ENCODE measurements at regions not wholly inside any gene's neighbourhood (a gene's known extent, or its start where the extent isn't known, plus 50 kb on each side); places are given as distances from the start of the nearest gene placed in this dataset.

DNA sequence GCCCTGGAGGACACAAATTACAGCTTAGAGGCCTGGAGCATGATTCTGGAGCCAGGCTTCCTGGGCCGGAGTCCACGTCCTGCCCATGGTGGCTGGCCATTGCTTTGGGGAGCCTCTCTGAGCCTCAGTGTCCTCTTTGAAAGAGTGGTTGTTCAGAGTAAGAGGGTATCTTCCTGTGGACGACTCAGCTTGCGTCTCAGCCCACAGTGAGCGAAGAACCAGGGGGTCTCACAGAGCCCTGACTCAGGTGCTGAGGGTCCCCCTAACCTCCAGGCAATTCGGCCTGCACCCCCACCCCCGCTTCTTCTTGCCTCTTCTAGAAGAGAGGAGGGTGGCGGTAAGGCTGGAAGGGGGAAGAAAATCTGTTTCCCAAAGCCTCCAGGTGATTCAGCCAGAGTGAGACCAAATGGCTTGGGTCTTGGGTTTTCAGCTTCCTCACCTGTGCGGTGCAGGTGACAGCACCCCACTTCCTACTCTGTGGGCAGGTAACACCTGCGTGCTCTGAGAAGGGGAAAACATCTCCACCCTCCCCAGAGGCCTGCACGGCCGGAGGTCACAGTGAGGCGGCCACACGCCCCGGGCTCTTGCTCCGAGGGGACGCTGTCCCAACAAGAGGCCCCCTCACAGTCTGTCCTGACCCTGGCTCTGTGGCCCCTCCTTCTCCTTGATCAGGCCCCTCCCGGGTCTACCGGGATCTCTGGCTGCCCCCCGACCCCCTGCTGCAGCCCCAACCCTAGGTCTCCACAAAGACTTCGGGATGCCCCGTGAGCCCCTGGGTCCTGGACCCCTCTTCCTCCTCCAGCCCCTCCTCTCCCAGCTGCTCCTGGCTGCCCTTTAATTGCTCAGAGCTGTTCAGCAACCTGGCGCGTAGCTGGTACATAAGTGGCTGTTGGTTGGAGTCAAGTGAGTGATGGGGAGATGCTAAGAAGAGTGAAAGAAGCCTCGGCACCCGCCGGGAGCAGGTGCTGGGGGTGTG lies 119.2 kb downstream of the METRNL start:
- no CpG with 5 or more reads among the region's 27 CpGs for WGBS (ENCODE audit: extremely low coverage, insufficient coverage, insufficient read length)
- Histone ChIP-seq H3K4ac (ENCODE audit: low read depth, low read length) (no peak overlapping the region), H3K27me3 (ENCODE audit: insufficient read depth, low read length) (no peaks in the 10 kb centered on the region), H2AFZ (ENCODE audit: insufficient read depth, low read length, poor library complexity) (no peak overlapping the region), H4K12ac (ENCODE audit: low read depth, low read length) (no peak overlapping the region), H3K9me3 (ENCODE audit: insufficient read depth, low read depth, low read length) (peaks cover 76% of the 10 kb centered on the region), H2AK5ac (ENCODE audit: low read length) (no peak overlapping the region), H2BK12ac (ENCODE audit: low read length) (no peak overlapping the region), H3K4me2 (ENCODE audit: low read length) (no peak overlapping the region), H3K4me1 (ENCODE audit: control insufficient read depth in 1 of 2, insufficient read depth in 2 of 2, low read length in 2 of 2) (no peaks in the 10 kb centered on the region), H3K4me3 (ENCODE audit: low read depth, low read length) (no peak overlapping the region), H2BK120ac (ENCODE audit: insufficient read depth, low read length, poor library complexity) (no peak overlapping the region), H3K9ac (ENCODE audit: low read length) (no peak overlapping the region), H2BK5ac (ENCODE audit: low read depth, low read length, poor library complexity) (no peak overlapping the region), H3K18ac (ENCODE audit: low read length) (no peak overlapping the region), H4K91ac (ENCODE audit: low read depth, low read length) (no peak overlapping the region), H4K8ac (ENCODE audit: low read depth, low read length) (no peak overlapping the region), H3K14ac (ENCODE audit: low read length) (no peak overlapping the region), H3K36me3 (ENCODE audit: control insufficient read depth in 1 of 2, insufficient read depth in 2 of 2, low read length in 2 of 2) (no peaks in the 10 kb centered on the region), H3K23ac (ENCODE audit: low read length) (no peak overlapping the region), H3K79me1 (ENCODE audit: low read length) (no peaks in the 10 kb centered on the region), H3K27ac (ENCODE audit: low read depth, low read length) (no peak overlapping the region), H3K79me2 (ENCODE audit: control insufficient read depth, insufficient read depth, low read length, poor library complexity) (no peaks in the 10 kb centered on the region)
- DNase-seq = no peak

DNA sequence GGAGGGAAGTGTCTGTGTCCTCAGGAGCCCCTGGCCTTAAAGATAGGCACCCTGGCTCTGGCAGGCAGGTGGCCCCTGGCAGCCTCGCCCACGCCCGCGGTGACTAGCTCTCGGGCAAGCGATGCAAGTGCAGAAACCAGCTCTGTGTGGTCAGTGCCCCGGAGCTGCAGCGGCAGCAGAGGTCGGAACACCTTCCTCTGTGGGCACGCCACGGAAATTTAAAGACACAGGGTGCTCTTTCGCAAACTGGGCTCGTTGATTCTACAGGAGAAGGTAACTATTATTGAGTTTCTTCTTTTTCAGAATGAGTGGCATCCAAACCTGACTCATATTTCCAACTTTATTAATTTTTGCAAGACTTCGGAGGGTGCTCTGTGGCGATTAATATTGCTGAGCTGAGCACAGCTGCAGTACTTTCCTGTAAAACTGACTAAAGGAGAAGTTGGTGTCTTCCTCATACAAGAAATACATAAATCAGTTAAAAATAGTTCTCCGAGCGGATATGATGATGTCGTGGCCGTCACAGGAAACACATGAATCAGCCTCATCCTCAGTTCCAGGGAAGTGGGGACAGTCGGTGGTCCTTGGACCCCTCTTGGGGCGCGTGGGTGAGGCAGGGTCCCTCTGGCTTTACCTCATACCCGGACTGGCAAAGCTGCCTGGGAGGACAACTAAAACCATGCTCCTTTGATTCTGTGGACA lies 120.2 kb downstream of the METRNL start:
- Histone ChIP-seq H2BK5ac (ENCODE audit: low read depth, low read length, poor library complexity) (no peak overlapping the region), H3K18ac (ENCODE audit: low read length) (no peak overlapping the region), H3K4me2 (ENCODE audit: low read length) (no peak overlapping the region), H2AK5ac (ENCODE audit: low read length) (no peak overlapping the region), H2AFZ (ENCODE audit: insufficient read depth, low read length, poor library complexity) (no peak overlapping the region), H3K4me1 (ENCODE audit: control insufficient read depth in 1 of 2, insufficient read depth in 2 of 2, low read length in 2 of 2) (no peaks in the 10 kb centered on the region), H4K12ac (ENCODE audit: low read depth, low read length) (no peak overlapping the region), H3K23ac (ENCODE audit: low read length) (no peak overlapping the region), H3K9ac (ENCODE audit: low read length) (no peak overlapping the region), H3K14ac (ENCODE audit: low read length) (no peak overlapping the region), H3K9me3 (ENCODE audit: insufficient read depth, low read depth, low read length) (peaks cover 74% of the 10 kb centered on the region), H4K8ac (ENCODE audit: low read depth, low read length) (no peak overlapping the region), H3K79me2 (ENCODE audit: control insufficient read depth, insufficient read depth, low read length, poor library complexity) (no peaks in the 10 kb centered on the region), H3K27me3 (ENCODE audit: insufficient read depth, low read length) (no peaks in the 10 kb centered on the region), H3K36me3 (ENCODE audit: control insufficient read depth in 1 of 2, insufficient read depth in 2 of 2, low read length in 2 of 2) (no peaks in the 10 kb centered on the region), H3K4me3 (ENCODE audit: low read depth, low read length) (peak overlapping the region; percentile 43), H3K4ac (ENCODE audit: low read depth, low read length) (no peak overlapping the region), H2BK12ac (ENCODE audit: low read length) (no peak overlapping the region), H4K91ac (ENCODE audit: low read depth, low read length) (no peak overlapping the region), H2BK120ac (ENCODE audit: insufficient read depth, low read length, poor library complexity) (no peak overlapping the region), H3K27ac (ENCODE audit: low read depth, low read length) (no peak overlapping the region), H3K79me1 (ENCODE audit: low read length) (no peaks in the 10 kb centered on the region)
- peak; percentile 26 to 36 for DNase-seq
- WGBS (ENCODE audit: extremely low coverage, insufficient coverage, insufficient read length) = no CpG with 5 or more reads among the region's 23 CpGs

DNA sequence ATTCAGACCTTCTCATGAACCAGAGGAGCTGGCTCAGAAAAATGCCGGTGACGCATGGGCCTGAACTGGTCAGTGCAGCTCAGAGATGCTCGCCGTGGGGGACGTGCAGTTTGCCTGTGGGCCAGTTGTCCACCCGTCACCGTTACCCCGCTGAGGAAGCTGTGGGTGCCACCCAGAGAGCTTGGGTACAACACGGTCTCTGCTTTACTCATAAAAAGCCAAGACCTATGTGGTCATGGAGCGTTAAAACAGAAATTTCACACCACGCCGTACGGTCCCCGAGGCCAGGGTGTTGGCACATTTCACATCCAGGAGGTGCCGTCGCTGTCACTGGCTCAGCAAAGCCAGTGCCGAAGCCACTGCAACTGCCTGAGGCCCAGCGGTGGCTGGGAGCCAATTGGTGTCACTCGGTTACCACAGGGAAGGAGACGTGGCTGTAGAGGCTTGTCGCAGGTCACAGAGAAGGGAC lies 120.9 kb downstream of the METRNL start:
- Histone ChIP-seq H3K36me3 (ENCODE audit: control insufficient read depth in 1 of 2, insufficient read depth in 2 of 2, low read length in 2 of 2) (no peaks in the 10 kb centered on the region), H3K4me1 (ENCODE audit: control insufficient read depth in 1 of 2, insufficient read depth in 2 of 2, low read length in 2 of 2) (no peaks in the 10 kb centered on the region), H3K23ac (ENCODE audit: low read length) (no peak overlapping the region), H3K18ac (ENCODE audit: low read length) (no peak overlapping the region), H3K14ac (ENCODE audit: low read length) (no peak overlapping the region), H3K79me2 (ENCODE audit: control insufficient read depth, insufficient read depth, low read length, poor library complexity) (no peaks in the 10 kb centered on the region), H2BK12ac (ENCODE audit: low read length) (no peak overlapping the region), H2BK5ac (ENCODE audit: low read depth, low read length, poor library complexity) (no peak overlapping the region), H3K9ac (ENCODE audit: low read length) (no peak overlapping the region), H3K9me3 (ENCODE audit: insufficient read depth, low read depth, low read length) (peaks cover 69% of the 10 kb centered on the region), H3K27me3 (ENCODE audit: insufficient read depth, low read length) (no peaks in the 10 kb centered on the region), H4K8ac (ENCODE audit: low read depth, low read length) (no peak overlapping the region), H3K4me3 (ENCODE audit: low read depth, low read length) (peak overlapping the region; percentile 52), H2BK120ac (ENCODE audit: insufficient read depth, low read length, poor library complexity) (no peak overlapping the region), H4K91ac (ENCODE audit: low read depth, low read length) (no peak overlapping the region), H4K12ac (ENCODE audit: low read depth, low read length) (no peak overlapping the region), H3K4me2 (ENCODE audit: low read length) (no peak overlapping the region), H2AFZ (ENCODE audit: insufficient read depth, low read length, poor library complexity) (no peak overlapping the region), H2AK5ac (ENCODE audit: low read length) (no peak overlapping the region), H3K4ac (ENCODE audit: low read depth, low read length) (no peak overlapping the region), H3K27ac (ENCODE audit: low read depth, low read length) (no peak overlapping the region), H3K79me1 (ENCODE audit: low read length) (no peaks in the 10 kb centered on the region)
- no CpG with 5 or more reads among the region's 21 CpGs for WGBS (ENCODE audit: extremely low coverage, insufficient coverage, insufficient read length)
- DNase-seq = peak; percentile 62 to 67

DNA sequence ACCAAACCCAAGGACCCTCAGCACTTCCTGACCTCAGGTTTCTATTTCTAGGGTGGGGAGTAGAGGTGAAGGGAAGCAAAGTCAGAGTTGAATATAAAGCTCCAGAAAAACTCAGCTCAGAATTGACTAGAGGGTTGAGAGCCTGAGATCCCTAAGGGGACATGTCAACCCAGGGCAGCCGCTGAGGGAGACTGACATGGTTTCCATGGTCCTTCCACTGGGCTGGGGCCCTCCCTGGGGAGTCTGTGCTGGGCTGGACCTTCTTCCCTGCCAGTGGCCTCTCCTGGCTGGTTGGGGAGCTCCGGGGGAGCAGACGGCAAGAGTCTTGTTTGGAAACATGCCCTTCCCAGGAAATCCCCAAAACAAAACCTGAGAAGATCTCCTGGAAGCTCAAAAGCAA lies 121.3 kb downstream of the METRNL start:
- Histone ChIP-seq H4K91ac (ENCODE audit: low read depth, low read length) (no peak overlapping the region), H3K4me2 (ENCODE audit: low read length) (no peak overlapping the region), H3K23ac (ENCODE audit: low read length) (no peak overlapping the region), H3K79me1 (ENCODE audit: low read length) (no peaks in the 10 kb centered on the region), H2AFZ (ENCODE audit: insufficient read depth, low read length, poor library complexity) (no peak overlapping the region), H3K9ac (ENCODE audit: low read length) (no peak overlapping the region), H3K4ac (ENCODE audit: low read depth, low read length) (no peak overlapping the region), H3K14ac (ENCODE audit: low read length) (no peak overlapping the region), H3K18ac (ENCODE audit: low read length) (no peak overlapping the region), H3K27me3 (ENCODE audit: insufficient read depth, low read length) (no peaks in the 10 kb centered on the region), H2AK5ac (ENCODE audit: low read length) (no peak overlapping the region), H3K27ac (ENCODE audit: low read depth, low read length) (no peak overlapping the region), H2BK12ac (ENCODE audit: low read length) (no peak overlapping the region), H3K79me2 (ENCODE audit: control insufficient read depth, insufficient read depth, low read length, poor library complexity) (no peaks in the 10 kb centered on the region), H2BK5ac (ENCODE audit: low read depth, low read length, poor library complexity) (no peak overlapping the region), H2BK120ac (ENCODE audit: insufficient read depth, low read length, poor library complexity) (no peak overlapping the region), H4K8ac (ENCODE audit: low read depth, low read length) (no peak overlapping the region), H3K4me3 (ENCODE audit: low read depth, low read length) (peak overlapping the region; percentile 52), H3K4me1 (ENCODE audit: control insufficient read depth in 1 of 2, insufficient read depth in 2 of 2, low read length in 2 of 2) (no peaks in the 10 kb centered on the region), H4K12ac (ENCODE audit: low read depth, low read length) (no peak overlapping the region), H3K9me3 (ENCODE audit: insufficient read depth, low read depth, low read length) (peaks cover 66% of the 10 kb centered on the region), H3K36me3 (ENCODE audit: control insufficient read depth in 1 of 2, insufficient read depth in 2 of 2, low read length in 2 of 2) (no peaks in the 10 kb centered on the region)
- no CpG with 5 or more reads among the region's 3 CpGs for WGBS (ENCODE audit: extremely low coverage, insufficient coverage, insufficient read length)
- no peak for DNase-seq
